OCI-LY3 (cell line): ENCODE measurements at regions not wholly inside any gene's neighbourhood (a gene's known extent, or its start where the extent isn't known, plus 50 kb on each side); places are given as distances from the start of the nearest gene placed in this dataset.

Source experiments
- H2AFZ ChIP-seq: fragments of 200-600, 300-600 bp; shearing (Covaris generic); 2 replicates; pipeline ENCODE4 v1.6.0; 2014; ENCODE audit warnings: antibody characterized with exemption, low read depth, low read length
- H3K27ac ChIP-seq: fragments of 200-600, 300-600 bp; sonication (generic); 2 replicates; pipeline ENCODE4 v1.5.1; 2014; ENCODE audit warnings: mild to moderate bottlenecking, low read length, moderate library complexity, mixed read lengths
- H3K27me3 ChIP-seq: fragments of 200-600, 300-600 bp; sonication (generic); 2 replicates; pipeline ENCODE4 v1.6.1; 2014; ENCODE audit warnings: low read depth, low read length, mixed read lengths
- H3K36me3 ChIP-seq: fragments of 200-600, 300-600 bp; sonication (generic); replicated peaks from 2 replicates; pipeline ENCODE3; 2014; ENCODE audit warnings: low read depth, low read length, mixed read lengths
- H3K4me1 ChIP-seq: fragments of 300-600, 200-600 bp; sonication (generic); 2 replicates; pipeline ENCODE4 v1.6.1; 2014; ENCODE audit warnings: low read length, mixed read lengths
- H3K4me2 ChIP-seq: fragments of 200-600, 300-600 bp; sonication (generic); 2 replicates; pipeline ENCODE4 v1.6.1; 2014; ENCODE audit warnings: low read length, mixed read lengths
- H3K4me3 ChIP-seq: fragments of 300-600, 200-600 bp; sonication (generic); 2 replicates; pipeline ENCODE4 v1.5.1; 2014; ENCODE audit warnings: antibody characterized with exemption, mild to moderate bottlenecking, low read length, moderate library complexity
- H3K79me2 ChIP-seq: fragments of 300-600, 200-600 bp; shearing (Covaris generic); 2 replicates; pipeline ENCODE4 v1.6.1; 2014; ENCODE audit warnings: mild to moderate bottlenecking, low read length, mixed read lengths
- H3K9ac ChIP-seq: fragments of 300-600, 200-600 bp; shearing (Covaris generic); 2 replicates; pipeline ENCODE4 v1.6.0; 2014; ENCODE audit warnings: mild to moderate bottlenecking, low read length, moderate library complexity
- H3K9me3 ChIP-seq: fragments of 200-600, 300-600 bp; shearing (Covaris generic); 2 replicates; pipeline ENCODE4 v1.6.1; 2014; ENCODE audit warnings: low read length, mixed read lengths; ENCODE audit not compliant: insufficient read depth
- H4K20me1 ChIP-seq: fragments of 200-600, 300-600 bp; sonication (generic); 2 replicates; pipeline ENCODE4 v1.6.1; 2016; ENCODE audit warnings: low read length, mixed read lengths; ENCODE audit not compliant: insufficient read depth
- EZH2phosphoT487 ChIP-seq: fragments of 200-600 bp; shearing (Covaris generic); IDR thresholded peaks from 2 replicates; pipeline ENCODE4 v1.6.1; 2018; ENCODE audit warnings: antibody characterized with exemption, mixed run types, low read depth
- TF ChIP-seq, protein P1 (sequence below): fragments of 200-600, 300-600 bp; sonication (generic); IDR thresholded peaks from 2 replicates; pipeline ENCODE4 v1.5.1; 2014; ENCODE audit warnings: antibody characterized with exemption, low read length, low read depth

DNA sequence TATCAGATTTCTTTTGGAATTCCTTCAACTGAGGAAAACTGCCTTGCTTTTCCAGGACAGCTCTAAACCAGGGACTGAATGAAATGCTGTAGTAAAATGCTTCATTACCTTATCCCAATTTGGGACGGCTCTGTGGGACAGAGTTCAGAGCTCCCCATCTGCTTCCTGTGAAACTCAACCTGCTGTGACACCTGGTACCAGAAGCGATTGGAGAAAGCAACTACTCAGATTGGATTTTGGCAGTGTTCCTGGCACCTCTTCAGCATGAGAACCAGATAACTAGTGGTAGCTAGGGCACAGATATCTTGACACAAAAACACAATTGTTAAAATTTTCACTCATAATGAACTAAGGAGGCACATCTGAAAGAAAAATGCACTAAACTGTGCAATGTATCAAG is 539.1 kb downstream of the SI start:
- no peaks in the 10 kb centered on the region for H3K79me2 ChIP-seq
- no peaks in the 10 kb centered on the region for H3K27me3 ChIP-seq
- H3K4me1 ChIP-seq: no peaks in the 10 kb centered on the region
- H3K4me3 ChIP-seq: no peak overlapping the region
- H3K9ac ChIP-seq: no peak overlapping the region
- no peaks in the 10 kb centered on the region for H3K36me3 ChIP-seq
- H3K27ac ChIP-seq: no peak overlapping the region
- no peak for TF ChIP-seq EZH2phosphoT487
- TF ChIP-seq, protein P1, sequence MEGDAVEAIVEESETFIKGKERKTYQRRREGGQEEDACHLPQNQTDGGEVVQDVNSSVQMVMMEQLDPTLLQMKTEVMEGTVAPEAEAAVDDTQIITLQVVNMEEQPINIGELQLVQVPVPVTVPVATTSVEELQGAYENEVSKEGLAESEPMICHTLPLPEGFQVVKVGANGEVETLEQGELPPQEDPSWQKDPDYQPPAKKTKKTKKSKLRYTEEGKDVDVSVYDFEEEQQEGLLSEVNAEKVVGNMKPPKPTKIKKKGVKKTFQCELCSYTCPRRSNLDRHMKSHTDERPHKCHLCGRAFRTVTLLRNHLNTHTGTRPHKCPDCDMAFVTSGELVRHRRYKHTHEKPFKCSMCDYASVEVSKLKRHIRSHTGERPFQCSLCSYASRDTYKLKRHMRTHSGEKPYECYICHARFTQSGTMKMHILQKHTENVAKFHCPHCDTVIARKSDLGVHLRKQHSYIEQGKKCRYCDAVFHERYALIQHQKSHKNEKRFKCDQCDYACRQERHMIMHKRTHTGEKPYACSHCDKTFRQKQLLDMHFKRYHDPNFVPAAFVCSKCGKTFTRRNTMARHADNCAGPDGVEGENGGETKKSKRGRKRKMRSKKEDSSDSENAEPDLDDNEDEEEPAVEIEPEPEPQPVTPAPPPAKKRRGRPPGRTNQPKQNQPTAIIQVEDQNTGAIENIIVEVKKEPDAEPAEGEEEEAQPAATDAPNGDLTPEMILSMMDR: no peak
- no peak overlapping the region for H3K4me2 ChIP-seq
- no peaks in the 10 kb centered on the region for H4K20me1 ChIP-seq
- no peaks in the 10 kb centered on the region for H3K9me3 ChIP-seq
- H2AFZ ChIP-seq: no peak overlapping the region

DNA sequence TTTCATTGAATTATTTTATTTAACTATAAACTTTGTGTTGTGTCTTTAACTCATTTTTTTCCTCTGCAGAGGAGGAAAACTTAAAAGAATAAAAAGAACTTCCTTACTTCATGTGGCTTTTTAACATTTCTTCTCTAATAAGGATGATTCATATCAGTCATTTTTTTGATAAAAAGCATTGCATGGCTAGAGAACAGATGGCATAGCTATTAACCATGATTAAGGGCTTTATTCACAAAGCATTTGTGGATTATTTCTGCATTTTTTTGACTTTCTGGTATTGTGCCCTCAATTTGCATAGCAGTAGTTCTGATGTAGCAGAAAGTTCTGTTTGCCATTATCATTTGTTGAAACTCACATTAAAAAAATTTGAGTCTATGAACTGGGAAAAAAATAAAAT is 540.8 kb downstream of the SI start:
- no peak overlapping the region for H2AFZ ChIP-seq
- H3K27me3 ChIP-seq: no peaks in the 10 kb centered on the region
- H3K27ac ChIP-seq: no peak overlapping the region
- no peak overlapping the region for H3K9ac ChIP-seq
- no peak overlapping the region for H3K4me2 ChIP-seq
- no peaks in the 10 kb centered on the region for H3K9me3 ChIP-seq
- TF ChIP-seq, protein P1: no peak
- TF ChIP-seq EZH2phosphoT487: no peak
- H3K4me3 ChIP-seq: no peak overlapping the region
- H3K4me1 ChIP-seq: no peaks in the 10 kb centered on the region
- H4K20me1 ChIP-seq: no peaks in the 10 kb centered on the region
- H3K36me3 ChIP-seq: no peaks in the 10 kb centered on the region
- no peaks in the 10 kb centered on the region for H3K79me2 ChIP-seq

DNA sequence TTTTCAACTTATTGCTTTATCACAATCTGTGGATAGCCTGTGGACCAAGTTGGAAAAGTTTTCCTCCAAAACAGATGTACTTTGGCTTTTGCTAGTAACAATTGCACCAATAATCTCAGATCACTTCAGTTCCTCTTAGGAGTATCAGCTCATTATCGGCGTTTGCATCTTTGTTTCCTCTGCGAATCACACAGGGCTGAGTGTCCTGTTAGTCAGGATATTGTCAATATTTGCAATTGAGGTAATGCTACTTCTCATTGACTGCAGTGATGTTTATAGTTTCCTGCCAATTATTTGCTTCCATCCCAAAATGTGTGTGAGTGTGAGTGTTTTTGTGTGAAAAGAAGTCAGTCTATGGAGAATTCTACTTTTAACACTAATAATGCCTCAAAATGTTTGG is 545.0 kb downstream of the SI start:
- H3K36me3 ChIP-seq: no peaks in the 10 kb centered on the region
- H3K27ac ChIP-seq: no peak overlapping the region
- H3K4me1 ChIP-seq: no peaks in the 10 kb centered on the region
- H3K4me2 ChIP-seq: no peak overlapping the region
- H3K9me3 ChIP-seq: no peaks in the 10 kb centered on the region
- H3K27me3 ChIP-seq: no peaks in the 10 kb centered on the region
- TF ChIP-seq, protein P1: no peak
- TF ChIP-seq EZH2phosphoT487: no peak
- no peaks in the 10 kb centered on the region for H4K20me1 ChIP-seq
- no peak overlapping the region for H3K4me3 ChIP-seq
- H2AFZ ChIP-seq: no peak overlapping the region
- no peak overlapping the region for H3K9ac ChIP-seq
- H3K79me2 ChIP-seq: no peaks in the 10 kb centered on the region

DNA sequence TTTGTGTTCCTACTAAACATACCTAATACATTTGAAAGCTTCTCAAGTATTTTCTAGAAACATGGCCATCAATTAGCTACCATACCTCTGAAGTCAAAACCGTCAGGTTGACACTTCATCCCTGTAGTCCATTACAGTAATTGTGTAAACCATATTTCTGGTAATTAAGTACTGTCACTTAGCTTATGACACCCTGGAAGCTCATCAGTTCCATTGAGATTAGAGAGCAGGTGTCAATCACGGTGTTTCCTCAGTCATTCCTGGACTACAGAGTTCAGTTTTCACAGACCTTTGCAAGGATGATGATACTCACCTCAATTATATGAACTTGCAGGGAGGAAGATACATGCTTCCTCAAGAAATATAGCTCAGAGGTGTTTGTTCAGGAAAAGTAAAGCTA is 552.0 kb downstream of the SI start:
- H3K27me3 ChIP-seq: no peaks in the 10 kb centered on the region
- H3K27ac ChIP-seq: no peak overlapping the region
- peak overlapping the region; percentile 2; the same call in 1 of the 2 replicates for H3K4me2 ChIP-seq
- H3K4me1 ChIP-seq: peaks cover 17% of the 10 kb centered on the region
- peaks cover 11% of the 10 kb centered on the region for H3K36me3 ChIP-seq
- no peak overlapping the region for H2AFZ ChIP-seq
- no peak overlapping the region for H3K9ac ChIP-seq
- H4K20me1 ChIP-seq: no peaks in the 10 kb centered on the region
- H3K9me3 ChIP-seq: peaks cover 8% of the 10 kb centered on the region; the same call in 1 of the 2 replicates
- no peak overlapping the region for H3K4me3 ChIP-seq
- H3K79me2 ChIP-seq: no peaks in the 10 kb centered on the region
- TF ChIP-seq, protein P1: no peak
- TF ChIP-seq EZH2phosphoT487: no peak
